Upper lobe of left lung (tissue), 6 donors: ENCODE measurements at regions not wholly inside any gene's neighbourhood (a gene's known extent, or its start where the extent isn't known, plus 50 kb on each side); places are given as distances from the start of the nearest gene placed in this dataset.
"Not testable (repeated sequence)": the region's sequence is repeated elsewhere in the genome, so short reads cannot be mapped to it uniquely, and the experiment has no call there.

Experiments used
- ATAC-seq, 2 donors: fragments of 200-7000 bp; cut with Tn5 transposase; one replicate each; pipeline ENCODE4 v1.9.1; 2022; ENCODE audit warnings: mild to moderate bottlenecking in 2 of 2, moderate library complexity in 2 of 2; ENCODE audit not compliant: low FRiP score in 2 of 2
- DNase-seq, 2 donors: peaks; one replicate each; pipeline ENCODE4 v3.0.0-alpha.2; 2019 to 2020
- H3K27ac ChIP-seq, 4 donors: fragments of 200-600 bp; sonication (generic); one replicate each; pipeline ENCODE4 v1.5.1; 2016 to 2019
- H3K27me3 ChIP-seq, 4 donors: fragments of 200-600 bp; sonication (generic); one replicate each; pipeline ENCODE4 v1.5.1; 2017 to 2019
- H3K36me3 ChIP-seq, 4 donors: fragments of 200-600 bp; sonication (generic); one replicate each; pipeline ENCODE4 v1.5.1; 2016 to 2019
- H3K4me1 ChIP-seq, 4 donors: fragments of 200-600 bp; sonication (generic); one replicate each; pipeline ENCODE4 v1.5.1; 2018 to 2019
- H3K4me3 ChIP-seq, 4 donors: fragments of 200-600 bp; sonication (generic); one replicate each; pipeline ENCODE4 v1.5.1; 2017 to 2019; ENCODE audit warnings: mild to moderate bottlenecking in 2 of 4, moderate library complexity in 1 of 4
- H3K9me3 ChIP-seq, 4 donors: fragments of 200-600 bp; sonication (generic); one replicate each; pipeline ENCODE4 v1.5.1; 2018 to 2019
- CTCF ChIP-seq, 6 experiments: fragments of 450-650 bp in 4 of 6; fragments of 200-600 bp in 2 of 6; sonication (generic) in 2 of 6; IDR thresholded peaks; one replicate each; pipeline ENCODE4 v1.5.1; 2016 to 2019; ENCODE audit warnings: antibody characterized with exemption in 6 of 6
- EP300 ChIP-seq, 4 donors: sonication (generic); formaldehyde crosslinking; IDR thresholded peaks; one replicate each; pipeline ENCODE4 v1.5.1; 2017; ENCODE audit warnings: antibody characterized with exemption in 4 of 4, control low read depth in 2 of 4
- POLR2A ChIP-seq, 4 donors: fragments of 450-650 bp; IDR thresholded peaks; one replicate each; pipeline ENCODE4 v1.5.1; 2016 to 2017; ENCODE audit warnings: antibody characterized with exemption in 4 of 4, mild to moderate bottlenecking in 2 of 4
- POLR2AphosphoS5 ChIP-seq, 2 donors: sonication (generic); formaldehyde crosslinking; IDR thresholded peaks; one replicate each; pipeline ENCODE4 v1.5.1; 2017; ENCODE audit warnings: antibody characterized with exemption in 2 of 2
- WGBS, 2 donors: methylation state at CpG; one replicate each; pipeline ENCODE4 v1.1.5; 2017 to 2018; 5-methylcytosine and 5-hydroxymethylcytosine counted together
- donor health status: DM: no; HTN: no; CAD: no; lungs with moderate emphysema.
- donor health status: DM: no; HTN: yes; CAD: no; lungs with severe emphysema.

- ATAC-seq, result no peak
Measured at GRCh38 chr11:28899706-28900105, 791.5 kb downstream of the METTL15 start.

GRCh38 chr11:28890601-28891040 lies 782.4 kb downstream of the METTL15 start:
- not testable (repeated sequence) for H3K4me1 ChIP-seq, H3K9me3 ChIP-seq, H3K4me3 ChIP-seq, H3K36me3 ChIP-seq, H3K27ac ChIP-seq, ATAC-seq, H3K27me3 ChIP-seq
- WGBS, 2 donors, result 91 to 97% methylated on average over 6 to 7 of the region's 26 CpGs
- peak in 1 of 2 donors; percentile 61 for DNase-seq

More at GRCh38 chr11:28899706-28900105, 791.5 kb downstream of the METTL15 start:
- TF ChIP-seq POLR2AphosphoS5 (IDR thresholded peaks at IDR 0.05), result no peak
- TF ChIP-seq CTCF (IDR thresholded peaks at IDR 0.05), result no peak
- TF ChIP-seq POLR2A (IDR thresholded peaks at IDR 0.05), result no peak
- TF ChIP-seq EP300 (IDR thresholded peaks at IDR 0.05), result no peak
- no peak for DNase-seq
- Histone ChIP-seq H3K27me3 (no peaks in the 10 kb centered on the region), H3K4me1 (no peaks in the 10 kb centered on the region), H3K36me3 (no peaks in the 10 kb centered on the region), H3K4me3 (no peak overlapping the region), H3K27ac (no peak overlapping the region), H3K9me3 (no peaks in the 10 kb centered on the region)

- Histone ChIP-seq H3K4me1 (no peaks in the 10 kb centered on the region), H3K27ac (no peak overlapping the region), H3K27me3 (no peaks in the 10 kb centered on the region), H3K36me3 (no peaks in the 10 kb centered on the region), H3K9me3 (no peaks in the 10 kb centered on the region), H3K4me3 (no peak overlapping the region)
- DNase-seq, result no peak
- TF ChIP-seq POLR2A (IDR thresholded peaks at IDR 0.05) (no peak), EP300 (IDR thresholded peaks at IDR 0.05) (no peak), POLR2AphosphoS5 (IDR thresholded peaks at IDR 0.05) (no peak), CTCF (IDR thresholded peaks at IDR 0.05) (no peak)
- ATAC-seq, result no peak
- 27 to 52% methylated on average over 1 of the region's 1 CpG for WGBS, 2 donors
Measured at GRCh38 chr11:28887681-28888080, 779.5 kb downstream of the METTL15 start.

GRCh38 chr11:28879869-28880268 lies 771.7 kb downstream of the METTL15 start:
- Histone ChIP-seq H3K4me3 (no peak overlapping the region), H3K36me3 (no peaks in the 10 kb centered on the region), H3K27ac (no peak overlapping the region), H3K4me1 (no peaks in the 10 kb centered on the region), H3K9me3 (no peaks in the 10 kb centered on the region), H3K27me3 (no peaks in the 10 kb centered on the region)
- WGBS, 2 donors, result 75 to 80% methylated on average over 2 of the region's 2 CpGs
- TF ChIP-seq CTCF (IDR thresholded peaks at IDR 0.05), result no peak
- TF ChIP-seq EP300 (IDR thresholded peaks at IDR 0.05), result no peak
- TF ChIP-seq POLR2A (IDR thresholded peaks at IDR 0.05), result no peak
- no peak for TF ChIP-seq POLR2AphosphoS5 (IDR thresholded peaks at IDR 0.05)
- DNase-seq (no peak), ATAC-seq (no peak)

- DNase-seq (no peak), ATAC-seq (no peak)
- no peaks in the 10 kb centered on the region for H3K4me1 ChIP-seq
- H3K36me3 ChIP-seq, result no peaks in the 10 kb centered on the region
- H3K4me3 ChIP-seq, result no peak overlapping the region
- H3K9me3 ChIP-seq, result no peaks in the 10 kb centered on the region
- WGBS, 2 donors, result 84 to 86% methylated on average over 4 of the region's 4 CpGs
- TF ChIP-seq CTCF (IDR thresholded peaks at IDR 0.05) (no peak), POLR2AphosphoS5 (IDR thresholded peaks at IDR 0.05) (no peak), POLR2A (IDR thresholded peaks at IDR 0.05) (no peak), EP300 (IDR thresholded peaks at IDR 0.05) (no peak)
- H3K27me3 ChIP-seq, result no peaks in the 10 kb centered on the region
- no peak overlapping the region for H3K27ac ChIP-seq
Measured at GRCh38 chr11:28878025-28878424, 769.8 kb downstream of the METTL15 start.
